ENCODE measurements at regions not wholly inside any gene's neighbourhood (a gene's known extent, or its start where the extent isn't known, plus 50 kb on each side); places are given as distances from the start of the nearest gene placed in this dataset.

- TF ChIP-seq CTCF (conservative IDR thresholded peaks at IDR 0.05; ENCODE audit: low read depth, low read length) = no peak
- H3K4me3 ChIP-seq (ENCODE audit: low read depth, low read length) = no peak overlapping the region
- DNase-seq (ENCODE audit: low read depth) = no peak
These were observed 472.7 kb downstream of the PTPRU start for GRCh38 chr1:29708796-29709703.

- no peak for DNase-seq (ENCODE audit: low read depth)
- no peak for TF ChIP-seq CTCF (conservative IDR thresholded peaks at IDR 0.05; ENCODE audit: low read depth, low read length)
- no peak overlapping the region for H3K4me3 ChIP-seq (ENCODE audit: low read depth, low read length)
These were observed 472.1 kb downstream of the PTPRU start for GRCh38 chr1:29708381-29708780.

- DNase-seq (ENCODE audit: low read depth) = no peak
- no peak overlapping the region for H3K4me3 ChIP-seq (ENCODE audit: low read depth, low read length)
- no peak for TF ChIP-seq CTCF (conservative IDR thresholded peaks at IDR 0.05; ENCODE audit: low read depth, low read length)
These were observed 471.5 kb downstream of the PTPRU start for GRCh38 chr1:29707796-29708195.

GRCh38 chr1:29706936-29707335 is 470.6 kb downstream of the PTPRU start:
- no peak for DNase-seq (ENCODE audit: low read depth)
- TF ChIP-seq CTCF (conservative IDR thresholded peaks at IDR 0.05; ENCODE audit: low read depth, low read length) = peak; percentile 62
- no peak overlapping the region for H3K4me3 ChIP-seq (ENCODE audit: low read depth, low read length)

GRCh38 chr1:29704430-29704829 is 468.1 kb downstream of the PTPRU start:
- no peak overlapping the region for H3K4me3 ChIP-seq (ENCODE audit: low read depth, low read length)
- DNase-seq (ENCODE audit: low read depth) = no peak
- no peak for TF ChIP-seq CTCF (conservative IDR thresholded peaks at IDR 0.05; ENCODE audit: low read depth, low read length)

- no peak for DNase-seq (ENCODE audit: low read depth)
- peak; percentile 81 for TF ChIP-seq CTCF (conservative IDR thresholded peaks at IDR 0.05; ENCODE audit: low read depth, low read length)
- no peak overlapping the region for H3K4me3 ChIP-seq (ENCODE audit: low read depth, low read length)
These were observed 467.5 kb downstream of the PTPRU start for GRCh38 chr1:29703596-29704370.

Measured in epithelial cell of proximal tubule (primary cell).